ENCODE measurements at regions not wholly inside any gene's neighbourhood (a gene's known extent, or its start where the extent isn't known, plus 50 kb on each side); places are given as distances from the start of the nearest gene placed in this dataset.

DNA sequence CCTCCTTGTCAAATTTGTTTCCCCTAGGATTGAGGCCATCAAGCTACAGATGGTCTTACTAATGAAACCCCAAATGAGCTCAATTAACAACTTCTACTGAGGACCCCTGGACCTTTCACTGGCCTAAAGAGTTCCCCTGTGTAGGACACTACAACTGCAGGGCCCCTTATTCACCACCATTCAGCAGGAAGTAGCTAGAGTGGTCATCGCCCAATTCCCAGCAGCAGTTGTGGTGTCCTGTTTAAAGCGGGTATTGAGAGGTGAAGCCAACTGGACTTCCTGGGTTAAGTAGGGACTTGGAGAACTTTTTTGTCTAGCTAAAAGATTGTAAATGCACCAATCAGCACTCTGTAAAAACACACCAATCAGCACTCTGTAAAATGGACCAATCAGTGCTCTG lies 1466.9 kb downstream of the KCNT2 start:
- Histone ChIP-seq H3K9me3 (peaks cover 4% of the 10 kb centered on the region), H3K4me3 (no peak overlapping the region), H3K36me3 (no peaks in the 10 kb centered on the region), H3K27ac (no peak overlapping the region), H3K27me3 (no peaks in the 10 kb centered on the region), H3K4me1 (no peaks in the 10 kb centered on the region)
- 93% methylated on average over 2 of the region's 2 CpGs for WGBS
- no peak for DNase-seq (ENCODE audit: low spot score in 2 of 2)
- TF ChIP-seq POLR2AphosphoS5 (IDR thresholded peaks at IDR 0.05) (no peak), POLR2A (IDR thresholded peaks at IDR 0.05) (no peak), EP300 (IDR thresholded peaks at IDR 0.05) (no peak)
- TF ChIP-seq, protein P1, sequence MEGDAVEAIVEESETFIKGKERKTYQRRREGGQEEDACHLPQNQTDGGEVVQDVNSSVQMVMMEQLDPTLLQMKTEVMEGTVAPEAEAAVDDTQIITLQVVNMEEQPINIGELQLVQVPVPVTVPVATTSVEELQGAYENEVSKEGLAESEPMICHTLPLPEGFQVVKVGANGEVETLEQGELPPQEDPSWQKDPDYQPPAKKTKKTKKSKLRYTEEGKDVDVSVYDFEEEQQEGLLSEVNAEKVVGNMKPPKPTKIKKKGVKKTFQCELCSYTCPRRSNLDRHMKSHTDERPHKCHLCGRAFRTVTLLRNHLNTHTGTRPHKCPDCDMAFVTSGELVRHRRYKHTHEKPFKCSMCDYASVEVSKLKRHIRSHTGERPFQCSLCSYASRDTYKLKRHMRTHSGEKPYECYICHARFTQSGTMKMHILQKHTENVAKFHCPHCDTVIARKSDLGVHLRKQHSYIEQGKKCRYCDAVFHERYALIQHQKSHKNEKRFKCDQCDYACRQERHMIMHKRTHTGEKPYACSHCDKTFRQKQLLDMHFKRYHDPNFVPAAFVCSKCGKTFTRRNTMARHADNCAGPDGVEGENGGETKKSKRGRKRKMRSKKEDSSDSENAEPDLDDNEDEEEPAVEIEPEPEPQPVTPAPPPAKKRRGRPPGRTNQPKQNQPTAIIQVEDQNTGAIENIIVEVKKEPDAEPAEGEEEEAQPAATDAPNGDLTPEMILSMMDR (IDR thresholded peaks at IDR 0.05), result no peak

DNA sequence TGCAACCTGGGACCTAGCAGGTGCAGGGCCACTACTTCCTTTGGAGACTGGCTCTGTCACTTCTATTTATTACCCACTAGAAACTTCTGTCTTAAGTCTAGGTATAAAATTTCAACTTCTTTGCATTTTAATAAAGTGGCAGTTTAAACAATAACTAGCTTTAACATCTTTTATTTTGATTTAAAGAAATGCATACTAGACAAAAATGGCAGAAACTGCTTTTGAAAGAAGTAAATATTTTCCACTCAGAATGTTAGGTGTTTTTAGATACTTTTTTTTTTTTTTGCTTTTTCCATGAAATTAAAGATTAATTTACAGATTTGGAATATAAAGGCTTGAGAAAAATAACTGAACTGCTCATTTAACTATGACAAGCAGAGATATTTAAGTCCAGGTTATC lies 1477.6 kb downstream of the KCNT2 start:
- no peak for TF ChIP-seq POLR2AphosphoS5 (IDR thresholded peaks at IDR 0.05)

DNA sequence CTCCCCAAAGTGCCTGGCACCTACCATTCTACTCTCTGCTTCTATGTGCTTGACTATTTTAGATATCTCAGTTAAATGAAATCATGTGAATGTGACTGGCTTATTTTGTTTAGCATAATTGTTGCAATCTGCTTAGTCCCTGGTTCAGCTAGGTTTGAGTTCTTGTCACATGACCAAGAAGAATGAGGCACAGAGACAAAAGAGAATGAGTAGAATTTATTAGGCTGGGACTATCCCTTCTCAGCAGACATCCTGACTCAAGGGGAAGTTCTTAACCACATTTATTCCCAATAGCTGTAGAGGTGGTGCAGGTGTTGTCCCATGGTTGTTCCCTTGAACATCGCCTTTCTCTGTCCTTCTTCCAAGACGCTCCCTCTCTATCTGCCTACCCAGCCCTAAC lies 1485.7 kb downstream of the KCNT2 start:
- H3K4me1 ChIP-seq, result no peaks in the 10 kb centered on the region
- TF ChIP-seq, protein P1 (IDR thresholded peaks at IDR 0.05), result no peak
- no peak for TF ChIP-seq POLR2A (IDR thresholded peaks at IDR 0.05)
- no peak for TF ChIP-seq EP300 (IDR thresholded peaks at IDR 0.05)
- TF ChIP-seq POLR2AphosphoS5 (IDR thresholded peaks at IDR 0.05), result no peak
- H3K36me3 ChIP-seq, result no peaks in the 10 kb centered on the region
- H3K9me3 ChIP-seq, result no peaks in the 10 kb centered on the region
- no peak overlapping the region for H3K27ac ChIP-seq
- H3K27me3 ChIP-seq, result no peaks in the 10 kb centered on the region
- 96% methylated on average over 2 of the region's 2 CpGs for WGBS
- no peak for DNase-seq (ENCODE audit: low spot score in 2 of 2)
- H3K4me3 ChIP-seq, result no peak overlapping the region

More for the DNA sequence above, 1477.6 kb downstream of the KCNT2 start:
- no peaks in the 10 kb centered on the region for H3K36me3 ChIP-seq
- no peak overlapping the region for H3K27ac ChIP-seq
- H3K4me1 ChIP-seq, result no peaks in the 10 kb centered on the region
- H3K4me3 ChIP-seq, result no peak overlapping the region
- DNase-seq (ENCODE audit: low spot score in 2 of 2), result no peak
- no peaks in the 10 kb centered on the region for H3K9me3 ChIP-seq
- no peaks in the 10 kb centered on the region for H3K27me3 ChIP-seq

DNA sequence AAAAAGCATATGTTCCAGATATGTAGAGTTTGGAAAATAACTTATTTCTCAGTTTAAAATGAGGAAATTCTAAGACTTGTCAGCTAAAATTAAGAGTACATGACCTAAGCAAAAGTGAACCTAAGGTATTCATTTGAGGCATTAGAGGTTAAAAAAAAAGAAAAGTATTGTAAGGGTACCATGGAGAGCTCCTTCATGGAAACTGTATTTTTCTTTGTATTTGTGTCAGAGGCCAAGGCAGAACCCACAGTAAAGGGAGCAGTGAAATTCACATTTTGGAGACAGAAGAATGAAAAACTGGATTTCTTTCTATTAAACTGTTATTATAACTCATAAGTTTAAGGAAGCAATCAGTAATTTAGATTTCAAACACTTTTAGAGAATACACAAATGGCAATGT lies 1494.8 kb downstream of the KCNT2 start:
- Histone ChIP-seq H3K4me3 (no peak overlapping the region), H3K36me3 (no peaks in the 10 kb centered on the region), H3K27ac (no peak overlapping the region), H3K4me1 (no peaks in the 10 kb centered on the region), H3K9me3 (no peaks in the 10 kb centered on the region), H3K27me3 (no peaks in the 10 kb centered on the region)
- DNase-seq (ENCODE audit: low spot score in 2 of 2), result no peak
- TF ChIP-seq POLR2A (IDR thresholded peaks at IDR 0.05) (no peak), EP300 (IDR thresholded peaks at IDR 0.05) (no peak)

DNA sequence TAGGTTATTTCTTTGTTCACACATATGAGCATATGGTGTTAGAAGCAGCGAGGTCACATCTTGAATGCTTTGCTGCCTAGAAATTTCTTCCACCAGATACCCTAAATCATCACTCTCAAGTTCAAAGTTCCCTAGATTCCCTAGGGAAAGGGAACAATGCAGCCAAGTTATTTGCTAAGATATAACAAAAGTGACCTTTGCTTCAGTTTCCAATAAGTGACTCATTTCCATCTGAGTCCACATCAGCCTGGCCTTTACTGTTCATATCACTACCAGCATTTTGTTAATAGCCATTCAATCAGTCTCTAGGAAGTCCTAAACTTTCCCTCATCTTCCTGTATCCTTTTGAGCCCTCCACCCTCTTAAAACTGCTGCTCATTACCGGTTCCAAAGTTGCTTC lies 1502.5 kb downstream of the KCNT2 start:
- Histone ChIP-seq H3K4me1 (no peaks in the 10 kb centered on the region), H3K4me3 (no peak overlapping the region), H3K27me3 (no peaks in the 10 kb centered on the region), H3K36me3 (no peaks in the 10 kb centered on the region), H3K27ac (no peak overlapping the region), H3K9me3 (peaks cover 4% of the 10 kb centered on the region)
- 53% methylated on average over 2 of the region's 2 CpGs for WGBS
- DNase-seq (ENCODE audit: low spot score in 2 of 2), result no peak
- TF ChIP-seq POLR2AphosphoS5 (IDR thresholded peaks at IDR 0.05), result no peak
- TF ChIP-seq, protein P1 (IDR thresholded peaks at IDR 0.05), result no peak
- TF ChIP-seq EP300 (IDR thresholded peaks at IDR 0.05), result no peak

DNA sequence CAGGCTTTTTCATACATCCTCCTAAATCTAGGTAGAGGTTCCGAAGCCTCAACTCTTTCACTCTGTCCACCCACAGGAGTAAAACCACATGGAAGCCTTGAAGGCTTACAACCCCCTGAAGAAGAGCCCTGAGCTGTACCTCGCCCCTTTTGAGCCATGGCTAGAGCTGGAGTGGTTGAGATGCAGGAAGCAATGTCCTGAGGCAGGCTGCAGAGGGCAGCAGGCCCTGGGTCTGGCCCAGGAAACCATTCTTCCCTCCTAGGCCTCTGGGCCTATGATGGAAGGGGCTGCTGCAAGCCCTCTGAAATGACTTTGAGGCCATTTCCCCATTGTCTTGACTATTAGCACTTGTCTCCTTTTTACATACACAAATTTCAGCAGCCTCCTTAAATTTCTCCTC lies 1503.0 kb downstream of the KCNT2 start:
- H3K4me3 ChIP-seq, result no peak overlapping the region
- 67% methylated on average over 2 of the region's 2 CpGs for WGBS
- no peak overlapping the region for H3K27ac ChIP-seq
- peaks cover 4% of the 10 kb centered on the region for H3K9me3 ChIP-seq
- no peaks in the 10 kb centered on the region for H3K4me1 ChIP-seq
- no peaks in the 10 kb centered on the region for H3K36me3 ChIP-seq
- H3K27me3 ChIP-seq, result no peaks in the 10 kb centered on the region
- DNase-seq (ENCODE audit: low spot score in 2 of 2), result no peak
- TF ChIP-seq POLR2A (IDR thresholded peaks at IDR 0.05) (no peak), EP300 (IDR thresholded peaks at IDR 0.05) (no peak), POLR2AphosphoS5 (IDR thresholded peaks at IDR 0.05) (no peak)
- TF ChIP-seq, protein P1 (IDR thresholded peaks at IDR 0.05), result no peak
